Activated gamma-delta T cell treated with anti-CD3 and anti-CD28 coated beads, Interleukin-2, amount 50 U/mL, for 16 hours (primary cell): ENCODE measurements at regions not wholly inside any gene's neighbourhood (a gene's known extent, or its start where the extent isn't known, plus 50 kb on each side); places are given as distances from the start of the nearest gene placed in this dataset.

Experiments used
- DNase-seq: peaks from one replicate; pipeline ENCODE4 v3.0.0-alpha.2; 2020; ENCODE audit warnings: low read depth

DNA sequence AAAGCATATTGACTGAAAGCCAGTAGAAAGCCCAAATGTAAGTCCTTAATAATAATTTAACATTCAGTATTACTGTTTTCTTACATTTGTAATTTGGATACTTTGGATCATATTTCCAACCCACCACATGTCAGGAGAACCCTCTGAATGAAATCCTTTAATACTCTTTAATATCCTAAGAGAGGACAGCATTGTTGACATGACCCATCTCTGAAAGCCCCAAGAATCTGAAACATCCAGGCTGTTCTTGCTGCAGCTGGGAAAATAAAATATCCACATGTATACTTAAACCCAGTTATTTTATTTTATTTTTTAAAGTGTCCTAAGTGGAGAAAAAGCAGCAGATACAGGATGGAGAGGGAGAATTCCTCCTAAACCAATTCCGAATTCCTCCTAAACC, 130.8 kb upstream of the RIPOR2 start:
- DNase-seq: no peak

DNA sequence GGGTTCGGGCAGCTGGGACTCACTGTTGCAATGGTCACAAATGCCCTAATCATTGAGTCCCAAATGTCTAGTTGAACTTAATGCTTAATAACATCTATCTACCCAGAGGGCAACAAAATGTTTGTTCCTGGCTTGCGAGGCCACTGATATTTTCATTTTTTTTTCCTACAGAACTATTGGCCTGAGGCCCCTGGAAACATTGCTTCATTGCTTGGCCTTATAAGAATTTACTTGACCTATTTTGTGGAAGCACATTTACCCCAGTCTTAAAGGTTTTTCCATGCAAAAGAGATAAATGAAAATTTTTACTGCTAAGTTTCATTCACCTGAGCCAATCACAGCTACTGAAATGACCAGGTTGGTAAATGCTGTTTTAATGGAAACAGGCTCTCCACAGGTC, 133.1 kb upstream of the RIPOR2 start:
- DNase-seq: no peak

- DNase-seq: peak; percentile 69
These were observed 135.0 kb upstream of the RIPOR2 start for GRCh38 chr6:25070547-25071366.

- DNase-seq: no peak
These were observed 142.4 kb upstream of the RIPOR2 start for GRCh38 chr6:25078141-25078540.

- no peak for DNase-seq
These were observed 148.2 kb upstream of the RIPOR2 start for GRCh38 chr6:25083784-25084507.

DNA sequence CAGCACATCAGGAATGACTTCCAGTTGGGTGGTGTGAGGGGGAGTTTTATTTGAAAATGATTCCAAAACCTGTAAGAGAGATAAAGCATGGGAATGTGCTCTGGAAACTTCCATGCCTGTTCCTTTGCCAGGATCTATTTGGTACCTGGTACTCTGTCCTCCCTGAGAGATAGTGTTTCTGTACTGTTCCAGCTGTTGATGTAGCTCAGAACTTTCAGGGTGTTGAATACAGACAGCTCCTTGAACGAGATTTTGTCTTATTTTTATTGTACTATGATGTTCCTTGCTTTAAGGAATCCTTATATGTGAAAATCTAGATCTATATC, 148.7 kb upstream of the RIPOR2 start:
- no peak for DNase-seq

- DNase-seq: no peak
These were observed 150.0 kb upstream of the RIPOR2 start for GRCh38 chr6:25085756-25086155.

DNA sequence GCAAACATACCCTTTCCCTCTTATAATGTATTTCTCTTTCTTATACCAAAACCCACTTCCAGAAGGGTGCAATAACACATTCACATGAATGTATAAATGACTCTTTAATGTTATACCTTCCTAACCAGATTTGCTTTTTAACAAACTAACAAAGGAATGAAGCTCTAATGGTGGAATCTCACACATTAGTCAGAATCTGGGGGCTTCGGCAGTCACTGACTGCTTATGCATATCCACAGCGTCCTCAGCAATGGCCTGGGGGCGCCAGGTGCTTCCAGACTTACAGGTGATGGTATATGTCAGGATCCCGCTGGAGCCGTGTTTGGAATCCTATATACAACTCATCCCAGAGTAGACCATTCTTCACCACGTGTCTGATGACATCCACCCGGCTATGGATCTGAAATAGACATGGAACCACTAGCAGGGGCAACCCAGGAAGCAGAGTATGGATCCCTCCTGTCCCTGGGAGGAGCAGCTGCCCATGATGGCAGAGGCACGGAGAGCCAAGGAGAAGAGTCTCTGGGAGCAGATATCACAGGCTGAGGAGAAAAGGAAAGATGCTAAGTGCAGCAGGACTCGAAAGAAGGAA, 150.8 kb upstream of the RIPOR2 start:
- no peak for DNase-seq

DNA sequence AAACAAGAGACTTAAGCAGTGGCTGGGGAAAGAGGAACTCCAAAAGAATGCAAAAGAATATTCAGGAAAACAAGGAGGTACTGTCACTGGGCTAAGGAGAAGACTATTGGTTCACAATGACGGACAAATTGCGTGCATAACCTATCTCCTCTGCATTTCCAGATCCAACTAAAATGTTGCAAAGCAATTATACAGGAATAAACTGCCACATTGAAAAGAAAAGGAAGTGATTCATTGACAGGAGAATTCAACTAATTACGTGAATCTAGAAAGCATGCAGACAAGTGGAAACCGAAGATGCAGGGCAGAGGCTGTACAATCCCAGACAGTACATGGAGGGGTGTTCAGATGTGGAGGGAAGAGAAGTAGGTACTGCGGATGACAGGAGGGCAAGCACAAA, 152.8 kb upstream of the RIPOR2 start:
- no peak for DNase-seq

DNA sequence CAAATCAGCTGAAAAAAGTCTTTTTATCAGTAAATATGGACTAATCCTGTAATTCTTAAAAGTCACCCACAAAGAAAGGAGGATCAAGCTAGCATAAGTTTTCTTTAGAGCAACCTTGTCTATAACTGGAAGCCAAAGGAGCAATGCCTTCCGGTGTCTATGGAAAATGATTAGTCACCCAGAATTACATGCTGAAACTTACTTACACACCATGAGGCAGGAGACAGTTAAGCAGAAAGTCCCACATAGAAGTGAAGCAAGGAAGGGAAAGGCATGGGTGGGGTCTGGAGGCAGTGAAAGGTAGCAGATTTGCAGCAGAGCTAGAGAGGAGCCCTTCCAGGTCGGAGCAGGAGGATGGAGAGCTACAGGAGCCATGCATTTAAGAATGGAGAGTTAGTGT, 153.7 kb upstream of the RIPOR2 start:
- DNase-seq: no peak

GRCh38 chr6:25094726-25095125, 159.0 kb upstream of the RIPOR2 start:
- DNase-seq: no peak

GRCh38 chr6:25100288-25100687, 164.5 kb upstream of the RIPOR2 start:
- DNase-seq: no peak

- DNase-seq: no peak
These were observed 167.8 kb upstream of the RIPOR2 start for GRCh38 chr6:25103603-25104002.

- DNase-seq: no peak
These were observed 169.5 kb upstream of the RIPOR2 start for GRCh38 chr6:25105070-25105925.

DNA sequence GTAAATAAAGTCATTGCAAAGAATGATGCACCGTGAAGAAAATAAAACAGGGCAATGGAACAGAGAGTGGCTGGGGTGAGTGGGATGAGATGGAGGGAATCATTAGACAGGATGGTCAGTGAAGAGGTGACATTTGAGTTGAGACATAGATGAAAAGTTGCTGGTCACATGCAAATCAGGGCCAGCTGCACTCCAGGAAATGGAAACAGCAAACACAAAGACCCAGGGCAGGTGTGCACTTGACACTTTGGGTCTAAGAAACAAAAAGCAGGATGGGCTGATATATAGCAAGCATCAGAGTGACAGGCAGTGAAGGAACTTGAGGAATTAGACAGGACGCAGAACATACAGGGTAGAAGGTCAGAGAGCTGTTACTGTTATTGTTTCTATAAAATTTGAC, 171.5 kb upstream of the RIPOR2 start:
- DNase-seq: no peak

DNA sequence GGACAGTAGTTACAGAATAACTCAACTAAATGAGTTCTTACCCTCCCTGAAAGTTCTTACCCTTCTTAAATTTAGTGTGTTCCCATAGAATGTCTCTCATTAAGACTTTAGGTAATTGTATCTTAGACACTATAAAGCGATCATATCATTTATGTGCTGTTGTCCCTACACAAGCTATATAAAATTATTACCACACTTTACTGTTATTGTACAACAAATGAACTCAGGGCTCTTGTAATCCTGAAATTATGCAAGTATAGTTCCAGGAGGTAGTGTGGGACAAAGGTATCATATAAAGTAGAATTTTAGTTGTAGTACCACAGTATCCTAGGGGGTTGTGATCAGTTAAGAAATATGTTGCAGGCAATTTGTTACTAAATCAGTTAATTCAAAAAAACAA, 167.4 kb upstream of the CARMIL1 start:
- DNase-seq: no peak

GRCh38 chr6:25112322-25112773, 166.8 kb upstream of the CARMIL1 start:
- DNase-seq: no peak

DNA sequence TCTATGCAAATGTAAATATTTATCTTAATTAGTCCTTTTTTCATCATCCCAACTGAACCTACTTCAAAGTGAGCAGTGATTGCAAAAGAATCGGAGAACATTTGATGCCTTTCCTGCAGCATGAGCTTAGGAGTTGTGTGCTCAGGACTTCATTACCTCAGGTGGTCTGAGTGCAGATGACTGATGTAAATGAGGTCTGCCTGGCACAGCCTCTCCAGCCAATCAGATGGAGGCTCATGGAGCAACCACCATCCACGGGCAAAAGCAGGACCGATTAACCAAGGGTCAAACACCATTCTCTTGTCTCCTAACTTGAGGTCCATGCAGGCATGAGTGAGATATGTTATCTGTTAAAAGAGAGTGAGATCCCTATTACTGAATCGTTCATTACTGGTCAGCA, 165.7 kb upstream of the CARMIL1 start:
- no peak for DNase-seq

DNA sequence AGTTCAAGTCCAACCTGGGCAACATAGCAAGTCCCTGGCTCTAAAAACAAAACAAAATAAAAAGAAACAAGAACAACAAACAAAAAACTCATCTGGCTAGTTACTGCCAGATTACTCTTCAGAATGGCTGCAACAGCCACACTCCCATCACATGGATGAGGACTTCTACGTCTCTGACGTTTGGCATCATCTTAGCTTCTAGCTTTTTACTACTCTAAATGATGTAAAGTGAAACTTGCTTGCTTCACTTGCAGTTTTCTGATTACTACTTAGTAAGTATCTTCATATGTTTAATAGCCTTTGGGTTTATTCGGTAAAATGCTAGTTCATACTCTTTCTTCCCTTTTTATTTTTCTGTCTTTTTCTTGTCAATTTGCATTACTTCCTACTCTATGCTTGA, 161.1 kb upstream of the CARMIL1 start:
- DNase-seq: no peak

- no peak for DNase-seq
These were observed 158.0 kb upstream of the CARMIL1 start for GRCh38 chr6:25121186-25121585.

DNA sequence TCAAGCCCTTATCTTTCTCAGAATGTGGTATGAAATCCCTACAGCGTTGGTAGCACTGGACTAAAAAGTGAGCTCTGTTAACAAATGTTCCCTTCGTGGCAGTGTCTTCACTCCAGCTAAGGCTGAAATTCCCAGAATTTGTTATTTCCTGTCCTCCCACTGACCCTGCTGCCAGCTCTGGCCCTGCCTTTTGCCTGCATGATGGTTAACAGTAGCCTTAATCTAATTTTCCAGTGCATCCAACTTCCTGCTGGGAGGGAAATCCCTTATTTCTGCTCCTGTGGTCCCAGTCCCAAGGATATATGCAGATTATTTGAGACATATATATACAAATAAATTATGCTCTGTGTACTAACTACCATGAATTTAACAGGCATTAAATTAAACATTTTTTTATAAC, 157.2 kb upstream of the CARMIL1 start:
- no peak for DNase-seq

DNA sequence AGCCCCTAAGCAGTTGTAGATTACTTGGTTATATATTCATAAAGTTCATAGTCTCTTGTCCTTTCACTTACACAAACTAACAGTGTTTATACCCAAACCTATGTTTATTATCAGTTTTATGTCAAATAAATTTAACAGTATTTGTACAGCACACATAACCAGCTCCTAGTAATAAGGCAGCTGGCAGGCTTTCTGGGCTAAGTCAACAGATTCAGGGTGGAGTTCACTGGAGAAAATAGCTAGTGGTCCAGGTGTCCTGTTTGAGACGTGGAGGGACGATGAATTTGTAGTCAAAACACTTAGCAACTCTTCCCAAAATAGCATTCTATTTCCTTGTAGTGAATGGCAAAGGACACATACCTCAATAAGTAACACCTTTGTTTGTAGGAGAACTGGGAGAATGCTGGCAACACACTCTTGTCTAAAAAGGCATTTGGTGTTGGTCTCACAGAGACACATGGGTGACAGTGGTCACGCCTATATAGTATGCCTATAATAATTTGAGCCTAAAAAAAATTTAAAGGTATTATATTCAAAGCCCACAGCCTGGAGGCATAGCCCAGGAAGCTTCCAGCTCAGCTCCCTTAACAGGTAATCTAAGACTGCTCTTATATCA, 156.4 kb upstream of the CARMIL1 start:
- DNase-seq: no peak
